ENCODE measurements at regions not wholly inside any gene's neighbourhood (a gene's known extent, or its start where the extent isn't known, plus 50 kb on each side); places are given as distances from the start of the nearest gene placed in this dataset.

DNA sequence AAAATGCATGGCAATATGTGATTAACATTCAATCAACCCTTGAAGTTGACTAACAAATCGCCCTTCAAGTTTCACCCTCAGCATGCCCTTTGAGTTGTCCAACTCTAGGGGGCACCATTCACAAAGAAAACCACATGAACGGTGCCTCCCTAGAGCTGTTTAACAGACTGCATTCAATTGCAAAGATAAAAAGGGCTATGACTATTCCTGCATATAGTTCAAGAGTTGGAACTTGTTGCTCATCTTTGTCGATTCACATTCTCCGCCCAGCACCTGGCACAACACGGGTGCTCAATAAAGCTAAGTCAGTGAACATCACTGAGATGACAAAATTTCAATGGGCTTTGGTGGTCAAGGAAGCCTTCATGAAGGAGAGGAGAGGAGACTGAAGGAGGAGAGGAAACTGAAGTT lies 69.6 kb upstream of the SLC30A5 start:
- DNase-seq (ENCODE audit: low read depth in 2 of 2) = no peak

DNA sequence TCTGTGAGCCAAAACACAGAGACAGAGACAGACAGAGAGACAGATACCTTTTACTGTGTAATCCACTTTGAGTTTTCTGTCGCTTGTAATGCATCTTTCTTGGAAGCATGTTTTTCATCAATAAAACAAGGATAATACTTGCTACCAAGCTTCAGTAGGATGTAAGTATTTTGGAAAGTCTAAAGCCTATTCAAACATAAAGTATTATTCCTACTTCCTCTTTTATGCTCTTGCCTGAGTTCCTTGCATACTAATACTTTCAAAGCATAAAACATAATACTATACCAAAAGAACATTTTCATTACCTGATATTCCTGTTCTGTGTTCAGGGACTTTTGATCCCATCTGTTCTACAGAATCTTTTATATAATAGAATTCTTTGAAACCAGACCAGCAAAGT lies 64.5 kb upstream of the SLC30A5 start:
- no peak for DNase-seq (ENCODE audit: low read depth in 2 of 2)

DNA sequence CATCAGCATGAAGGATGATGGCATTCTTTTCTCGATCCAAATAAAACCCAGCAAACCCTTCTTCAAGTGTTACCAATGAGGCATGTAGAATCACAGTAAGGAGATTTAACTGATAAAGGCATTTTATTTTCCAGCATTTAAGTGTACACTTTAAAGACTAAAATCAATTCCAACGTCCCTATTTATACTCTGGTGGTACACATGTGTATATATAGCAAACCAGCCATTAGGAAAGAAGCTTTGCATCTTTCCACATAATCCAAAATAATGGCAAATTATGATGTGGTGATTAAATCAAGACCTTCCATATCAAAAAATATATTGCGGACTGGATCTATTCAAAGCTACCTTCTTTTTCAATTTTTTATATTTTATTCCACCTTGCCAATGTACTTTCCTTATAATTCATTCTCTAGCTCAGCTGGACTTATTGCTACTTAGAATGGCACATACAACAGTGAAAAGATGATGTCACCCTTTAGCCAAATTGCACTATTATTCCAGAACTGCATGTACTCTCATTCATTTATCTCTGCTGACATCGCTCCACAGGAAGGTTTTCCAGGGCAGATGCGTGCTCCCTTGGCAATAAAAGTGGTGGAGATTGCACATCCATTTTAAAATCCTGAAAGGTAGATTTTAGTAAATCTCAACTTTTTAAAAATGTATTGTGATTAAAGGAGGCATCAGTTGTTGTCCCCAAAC lies 63.3 kb upstream of the SLC30A5 start:
- no peak for DNase-seq (ENCODE audit: low read depth in 2 of 2)

DNA sequence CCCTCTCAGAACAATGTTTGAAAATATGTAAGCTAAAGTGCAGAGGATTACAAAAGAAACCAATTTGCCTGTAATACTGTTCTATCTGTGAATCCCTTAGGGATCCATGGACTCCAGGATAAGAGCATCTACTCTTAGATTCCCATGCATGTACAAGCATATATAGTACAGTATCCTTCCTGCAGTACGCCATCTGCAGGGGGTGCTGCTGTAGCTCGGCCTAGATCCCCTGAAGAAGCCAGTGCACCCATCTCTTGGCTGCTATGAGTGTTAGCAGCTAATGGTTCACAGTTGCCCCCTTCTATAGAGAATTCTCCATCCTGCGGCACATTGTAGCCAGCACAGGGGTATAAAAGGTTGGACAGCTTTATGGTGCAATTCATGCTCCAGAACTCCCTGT lies 61.8 kb upstream of the SLC30A5 start:
- DNase-seq (ENCODE audit: low read depth in 2 of 2) = no peak

DNA sequence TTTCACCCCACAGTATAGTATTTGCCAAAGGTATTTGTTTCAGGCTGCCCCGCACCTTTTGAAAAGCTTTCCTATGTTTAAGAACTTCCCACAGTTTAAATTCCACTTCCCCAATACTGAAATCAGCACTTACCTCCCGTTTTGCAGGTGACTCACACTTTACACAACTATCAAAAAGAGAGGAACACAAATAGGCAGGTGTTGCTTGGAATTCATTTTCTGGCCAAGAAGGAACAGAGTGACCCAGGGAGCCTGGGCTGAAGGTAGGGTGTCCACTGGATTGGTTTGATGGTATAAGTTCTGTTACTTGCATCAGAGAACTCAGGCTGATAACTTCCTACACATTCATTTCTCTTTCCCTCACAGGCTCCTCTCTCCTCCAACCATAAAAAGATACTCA lies 60.1 kb upstream of the SLC30A5 start:
- no peak for DNase-seq (ENCODE audit: low read depth in 2 of 2)

DNA sequence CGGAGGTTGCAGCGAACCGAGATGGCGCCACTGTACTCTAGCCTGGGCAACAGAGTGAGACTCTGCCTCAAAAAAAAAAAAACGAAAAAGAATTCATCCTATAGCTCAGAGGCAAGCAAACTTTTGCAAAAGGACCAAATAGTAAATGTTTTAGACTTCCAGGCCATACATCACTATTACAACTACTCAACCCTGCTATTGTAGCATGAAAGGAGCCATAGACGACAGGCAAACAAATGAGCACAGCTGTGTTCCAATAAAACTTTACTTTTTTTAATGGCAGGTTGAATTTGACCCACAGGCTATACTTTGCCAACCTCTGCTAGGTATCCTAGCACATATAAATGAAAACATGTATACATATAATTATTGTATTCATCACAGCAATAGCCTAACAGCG lies 58.9 kb upstream of the SLC30A5 start:
- DNase-seq (ENCODE audit: low read depth in 2 of 2) = no peak

DNA sequence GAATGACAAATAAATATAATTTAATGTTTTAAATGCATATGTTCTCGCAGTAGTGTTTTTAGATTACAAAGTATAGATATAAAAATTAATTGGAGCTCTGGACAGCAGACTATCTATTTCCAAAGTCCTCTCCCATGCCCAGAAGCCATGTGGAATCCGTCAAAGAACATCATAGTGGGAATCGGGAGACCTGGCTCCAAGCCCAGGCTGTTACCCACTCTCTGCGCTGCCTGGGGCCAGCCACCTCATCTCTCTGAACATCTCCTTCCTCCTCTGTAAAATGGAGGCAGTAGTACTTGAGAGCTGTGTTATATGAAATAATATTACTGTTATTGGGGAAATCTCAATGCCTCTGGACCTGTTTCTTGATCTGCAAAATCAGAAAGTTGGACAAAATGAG lies 58.1 kb upstream of the SLC30A5 start:
- DNase-seq (ENCODE audit: low read depth in 2 of 2) = no peak

DNA sequence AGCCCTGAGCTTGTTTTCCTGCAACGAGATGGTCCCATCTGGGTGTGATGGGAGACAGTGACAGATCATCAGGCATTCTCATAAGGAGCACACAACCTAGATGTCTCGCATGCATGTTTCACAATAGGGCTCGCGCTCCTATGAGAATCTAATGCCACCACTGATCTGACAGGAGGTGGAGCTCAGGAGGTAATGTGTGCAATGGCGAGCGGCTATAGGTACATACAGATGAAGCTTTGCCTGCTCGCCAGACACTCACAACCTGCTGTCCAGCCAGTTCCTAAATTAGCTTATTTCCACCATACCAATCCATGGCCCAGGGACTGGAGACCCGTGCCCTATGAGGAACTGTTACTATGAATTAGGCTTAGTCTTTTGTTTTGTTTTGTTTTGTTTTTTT lies 55.3 kb upstream of the SLC30A5 start:
- DNase-seq (ENCODE audit: low read depth in 2 of 2) = no peak

DNA sequence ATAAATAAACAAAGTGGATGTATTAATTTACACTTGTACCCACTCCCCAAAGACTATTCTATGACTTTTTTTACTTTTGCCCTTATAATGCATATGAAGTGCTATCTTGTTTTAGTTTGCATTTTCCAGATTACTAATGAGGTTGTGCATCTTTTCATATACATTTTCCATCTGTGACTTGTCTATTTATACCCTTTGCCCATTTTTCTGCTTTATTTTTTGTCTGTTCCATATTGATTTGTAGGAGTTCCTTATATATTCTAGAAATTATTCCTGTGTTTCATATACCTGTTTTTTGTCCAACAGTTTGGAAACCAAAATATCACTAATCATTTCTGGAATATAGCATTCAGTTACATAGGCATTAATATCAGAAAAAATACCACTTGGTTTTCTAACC lies 54.0 kb upstream of the SLC30A5 start:
- DNase-seq (ENCODE audit: low read depth in 2 of 2) = no peak

DNA sequence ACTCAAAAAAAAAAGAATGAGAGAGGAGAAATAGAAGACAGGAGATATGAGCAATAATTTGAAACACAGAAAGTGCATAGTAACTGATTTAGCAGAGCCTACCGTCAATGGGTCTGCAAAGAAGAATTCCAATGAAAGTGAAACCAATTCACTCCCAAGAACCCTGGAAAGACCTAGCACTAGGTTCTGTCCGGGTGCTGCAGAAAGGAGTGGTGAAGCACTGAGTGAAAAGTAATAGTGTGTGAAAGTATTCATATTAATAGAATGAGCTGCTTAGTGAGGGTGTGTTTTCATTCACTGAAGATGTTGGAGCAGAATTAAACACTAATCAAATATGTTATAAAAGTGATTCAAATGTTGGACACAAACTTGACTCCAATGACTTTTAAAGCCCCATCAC lies 51.3 kb upstream of the SLC30A5 start:
- no peak for DNase-seq (ENCODE audit: low read depth in 2 of 2)

DNA sequence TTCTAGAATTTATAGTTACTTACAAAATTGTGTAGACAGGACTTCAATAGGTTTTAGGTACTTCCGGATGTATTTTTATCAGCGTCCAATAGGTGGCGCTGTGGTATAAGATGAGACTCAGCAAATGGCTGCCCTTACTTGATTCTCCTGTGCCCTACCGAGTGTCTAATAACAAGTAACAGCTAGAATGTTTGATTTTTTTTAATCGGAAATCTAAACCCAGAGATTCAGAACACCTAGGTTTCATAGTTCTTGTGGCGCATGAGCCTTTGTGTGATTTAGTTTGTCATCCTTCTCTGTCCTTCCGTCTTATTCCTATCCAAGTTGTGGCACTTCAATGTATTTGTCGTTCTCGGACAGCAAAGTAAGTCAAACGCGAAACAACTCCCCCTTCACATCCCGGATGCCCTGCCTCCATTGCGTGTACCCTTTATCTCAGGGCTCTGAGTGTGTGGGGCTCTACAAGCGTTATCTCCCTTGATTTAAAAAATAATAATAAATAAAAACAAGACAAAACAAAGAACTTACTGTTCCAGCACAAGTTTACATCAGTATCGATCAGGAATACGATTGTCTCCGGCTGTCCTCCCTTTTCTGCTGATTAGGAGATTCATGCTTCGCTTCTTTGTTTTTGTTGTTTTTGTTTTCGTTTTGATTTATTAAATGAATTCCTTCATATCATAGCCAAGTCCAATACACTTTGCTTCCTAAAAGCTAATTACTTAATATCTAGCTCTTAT lies 50.7 kb upstream of the SLC30A5 start:
- peak; percentile 49 to 58 for DNase-seq (ENCODE audit: low read depth in 2 of 2)

DNA sequence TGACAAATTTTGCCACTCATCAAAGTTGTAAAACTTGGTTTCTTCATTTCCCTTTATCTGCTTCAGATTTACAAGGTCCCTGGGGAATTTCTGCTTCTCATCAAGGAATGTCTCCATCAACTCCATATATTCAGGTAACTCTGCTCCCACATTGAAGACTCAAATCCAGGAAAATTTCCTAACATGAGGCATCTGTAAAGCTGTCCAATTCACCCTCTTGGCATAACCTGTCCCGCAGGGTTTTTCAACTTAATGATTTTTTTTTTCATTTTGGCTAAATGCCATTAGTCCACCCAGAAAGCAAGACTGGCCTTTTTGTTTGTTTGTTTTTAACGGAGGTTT lies 50.2 kb upstream of the SLC30A5 start:
- no peak for DNase-seq (ENCODE audit: low read depth in 2 of 2)

Data from stimulated activated CD8-positive, alpha-beta memory T cell treated with anti-CD3 and anti-CD28 coated beads, Interleukin-2, amount 100 ng/mL, for 1 hour (primary cell).